Glomerular visceral epithelial cell (primary cell): ENCODE measurements at regions not wholly inside any gene's neighbourhood (a gene's known extent, or its start where the extent isn't known, plus 50 kb on each side); places are given as distances from the start of the nearest gene placed in this dataset.
"Not testable (repeated sequence)": the region's sequence is repeated elsewhere in the genome, so short reads cannot be mapped to it uniquely, and the experiment has no call there.

Experiments
- DNase-seq: peaks from one replicate; pipeline ENCODE4 v3.0.0-alpha.2; 2016; ENCODE audit errors: extremely low spot score

GRCh38 chr11:91063399-91063798 lies 840.5 kb upstream of the CHORDC1 start:
- DNase-seq = not testable (repeated sequence)

GRCh38 chr11:91047882-91048281 lies 825.0 kb upstream of the CHORDC1 start:
- no peak for DNase-seq

- no peak for DNase-seq
Observed at GRCh38 chr11:91046261-91046660, 823.4 kb upstream of the CHORDC1 start.

GRCh38 chr11:91041626-91042025 lies 818.8 kb upstream of the CHORDC1 start:
- no peak for DNase-seq

- DNase-seq = no peak
Observed at GRCh38 chr11:91023731-91024130, 800.9 kb upstream of the CHORDC1 start.

- DNase-seq = no peak
Observed at GRCh38 chr11:91011503-91011902, 788.7 kb upstream of the CHORDC1 start.

- DNase-seq = no peak
Observed at GRCh38 chr11:91005458-91005857, 782.6 kb upstream of the CHORDC1 start.

- no peak for DNase-seq
Observed at GRCh38 chr11:90997241-90997640, 774.4 kb upstream of the CHORDC1 start.

- DNase-seq = not testable (repeated sequence)
Observed at GRCh38 chr11:90972159-90972558, 749.3 kb upstream of the CHORDC1 start.

- no peak for DNase-seq
Observed at GRCh38 chr11:90947930-90948329, 725.1 kb upstream of the CHORDC1 start.

- no peak for DNase-seq
Observed at GRCh38 chr11:90930252-90930651, 707.4 kb upstream of the CHORDC1 start.

- DNase-seq = no peak
Observed at GRCh38 chr11:90919332-90919731, 696.5 kb upstream of the CHORDC1 start.

- no peak for DNase-seq
Observed at GRCh38 chr11:90916706-90917105, 693.9 kb upstream of the CHORDC1 start.

GRCh38 chr11:90913131-90913668 lies 690.4 kb upstream of the CHORDC1 start:
- no peak for DNase-seq

GRCh38 chr11:90912631-90913030 lies 689.8 kb upstream of the CHORDC1 start:
- DNase-seq = no peak

- no peak for DNase-seq
Observed at GRCh38 chr11:90911192-90911591, 688.3 kb upstream of the CHORDC1 start.

GRCh38 chr11:90908074-90908473 lies 685.2 kb upstream of the CHORDC1 start:
- no peak for DNase-seq

- DNase-seq = no peak
Observed at GRCh38 chr11:90895850-90896249, 673.0 kb upstream of the CHORDC1 start.

GRCh38 chr11:90890347-90890746 lies 667.5 kb upstream of the CHORDC1 start:
- no peak for DNase-seq

GRCh38 chr11:90884181-90884580 lies 661.3 kb upstream of the CHORDC1 start:
- no peak for DNase-seq

- DNase-seq = no peak
Observed at GRCh38 chr11:90874986-90875385, 652.1 kb upstream of the CHORDC1 start.

GRCh38 chr11:90874281-90874680 lies 651.4 kb upstream of the CHORDC1 start:
- DNase-seq = no peak

- no peak for DNase-seq
Observed at GRCh38 chr11:90867416-90867815, 644.6 kb upstream of the CHORDC1 start.

- no peak for DNase-seq
Observed at GRCh38 chr11:90856790-90857189, 633.9 kb upstream of the CHORDC1 start.
